C4-2B (cell line): ENCODE measurements at regions not wholly inside any gene's neighbourhood (a gene's known extent, or its start where the extent isn't known, plus 50 kb on each side); places are given as distances from the start of the nearest gene placed in this dataset.

Source experiments
- H3K27ac ChIP-seq: fragments of 450-650 bp; 2 replicates; pipeline ENCODE4 v1.5.1; 2017
- CTCF ChIP-seq: fragments of 450-650 bp; conservative IDR thresholded peaks from 2 replicates; pipeline ENCODE4 v1.5.1; 2017; ENCODE audit warnings: mild to moderate bottlenecking
- ZFX ChIP-seq: fragments of 450-650 bp; IDR thresholded peaks from 2 replicates; pipeline ENCODE4 v1.6.1; 2017

DNA sequence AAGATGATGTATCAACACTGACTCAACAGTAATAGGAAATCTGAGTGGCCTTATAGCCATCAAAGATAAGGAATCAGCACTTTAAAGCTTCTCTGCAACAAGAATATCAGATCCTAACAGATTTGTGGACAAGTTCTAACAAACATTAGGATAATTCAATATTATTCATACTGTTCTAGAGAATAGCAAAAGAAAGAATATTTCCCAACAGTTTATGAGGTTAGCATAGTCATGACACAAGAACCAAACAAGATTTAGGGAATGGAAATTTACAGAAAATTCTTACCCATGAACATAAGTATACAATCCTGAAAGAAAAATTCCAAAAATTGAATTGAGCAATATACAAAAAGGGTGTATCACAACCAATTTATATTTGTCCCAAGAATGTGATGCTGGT lies 64.3 kb upstream of the BTBD3 start:
- no peak overlapping the region for H3K27ac ChIP-seq
- TF ChIP-seq ZFX (no peak), CTCF (no peak)

GRCh38 chr20:11861479-11861878 lies 56.2 kb upstream of the BTBD3 start:
- TF ChIP-seq CTCF (no peak), ZFX (no peak)
- no peak overlapping the region for H3K27ac ChIP-seq

GRCh38 chr20:11867291-11867919 lies 50.3 kb upstream of the BTBD3 start:
- no peak overlapping the region for H3K27ac ChIP-seq
- TF ChIP-seq CTCF (no peak), ZFX (no peak)
